ENCODE measurements at regions not wholly inside any gene's neighbourhood (a gene's known extent, or its start where the extent isn't known, plus 50 kb on each side); places are given as distances from the start of the nearest gene placed in this dataset.

GRCh38 chr13:31588316-31588715, 151.0 kb upstream of the RXFP2 start (continued):
- TF ChIP-seq REST (IDR thresholded peaks at IDR 0.05; ENCODE audit: low read depth) = no peak
- no peak for TF ChIP-seq POLR2AphosphoS5 (IDR thresholded peaks at IDR 0.05; ENCODE audit: low read depth, low read length)
- no peak for TF ChIP-seq SIN3A (IDR thresholded peaks at IDR 0.05; ENCODE audit: low read depth)
- TF ChIP-seq ZNF274 (IDR thresholded peaks at IDR 0.05; ENCODE audit: low read depth, low read length) = no peak
- TF ChIP-seq SRF (IDR thresholded peaks at IDR 0.05; ENCODE audit: low read depth) = no peak
- no peak for TF ChIP-seq CEBPB (IDR thresholded peaks at IDR 0.05; ENCODE audit: low read depth)
- no peak for TF ChIP-seq FOSL1 (IDR thresholded peaks at IDR 0.05; ENCODE audit: low read depth)
- TF ChIP-seq POLR2A (IDR thresholded peaks at IDR 0.05; ENCODE audit: borderline replicate concordance, extremely low read depth, insufficient read depth, insufficient read length) = no peak
- no peak for TF ChIP-seq ZFX (IDR thresholded peaks at IDR 0.05)
- TF ChIP-seq MAX (IDR thresholded peaks at IDR 0.05) = no peak

GRCh38 chr13:31588893-31589292, 150.4 kb upstream of the RXFP2 start:
- Histone ChIP-seq H3K27ac (ENCODE audit: low read depth, low read length) (no peak overlapping the region), H2AFZ (ENCODE audit: low read depth, low read length, poor library complexity, severe bottlenecking) (no peak overlapping the region), H3K9ac (ENCODE audit: low read length) (no peak overlapping the region), H3K9me3 (ENCODE audit: control insufficient read depth in 1 of 2, insufficient read depth in 1 of 2, low read depth in 1 of 2, low read length in 2 of 2) (no peaks in the 10 kb centered on the region), H4K20me1 (ENCODE audit: insufficient read depth) (no peaks in the 10 kb centered on the region), H3K36me3 (ENCODE audit: control insufficient read depth in 1 of 2, insufficient read depth in 2 of 2, low read length in 2 of 2) (no peaks in the 10 kb centered on the region), H3K79me2 (ENCODE audit: insufficient read depth, low read length) (no peaks in the 10 kb centered on the region), H3K4me1 (ENCODE audit: control insufficient read depth in 1 of 2, insufficient read depth in 2 of 2, low read length in 2 of 2) (no peaks in the 10 kb centered on the region), H3K27me3 (ENCODE audit: insufficient read depth, low read length) (peaks cover 55% of the 10 kb centered on the region), H3K4me3 (replicated peaks in 1 of 2; ENCODE audit: low read depth in 1 of 2, low read length in 2 of 2) (no peak overlapping the region), H3K9me2 (ENCODE audit: insufficient read depth) (no peaks in the 10 kb centered on the region), H3K4me2 (ENCODE audit: low read length) (no peak overlapping the region)
- ChIA-PET POLR2A (no interaction called here), RAD21 (ENCODE audit: low non-redundant PET in 1 of 2, low total read pairs in 2 of 2, uncharacterized antibody in 2 of 2, unreplicated experiment in 2 of 2) (no interaction called here), CTCF (no interaction called here)
- ATAC-seq (no peak), DNase-seq (ENCODE audit: low read depth, low spot score) (no peak)
- BruUV-seq (replicated peaks) = no TSS peak
- intact Hi-C loops (cut with micrococcal nuclease) = no loop called here
- TF ChIP-seq SP1 (IDR thresholded peaks at IDR 0.05; ENCODE audit: low read depth) = no peak
- TF ChIP-seq ZNF274 (IDR thresholded peaks at IDR 0.05; ENCODE audit: low read depth, low read length) = no peak
- no peak for TF ChIP-seq CEBPB (IDR thresholded peaks at IDR 0.05; ENCODE audit: low read depth)
- no peak for TF ChIP-seq ELF1 (IDR thresholded peaks at IDR 0.05; ENCODE audit: borderline replicate concordance, low read depth)
